GM23248 (cell line): ENCODE measurements at regions not wholly inside any gene's neighbourhood (a gene's known extent, or its start where the extent isn't known, plus 50 kb on each side); places are given as distances from the start of the nearest gene placed in this dataset.

Source experiments
- DNase-seq: peaks from one replicate; pipeline ENCODE4 v3.0.0-alpha.2; 2015
- H2AFZ ChIP-seq: fragments of 200-600 bp; sonication (generic); 2 replicates; pipeline ENCODE4 v1.6.1; 2016; ENCODE audit warnings: antibody characterized with exemption
- H3F3A ChIP-seq: fragments of 200-600 bp; sonication (generic); 2 replicates; pipeline ENCODE4 v1.6.1; 2016; ENCODE audit warnings: mild to moderate bottlenecking, antibody characterized with exemption, mixed run types; ENCODE audit not compliant: insufficient read depth
- H3K27ac ChIP-seq: fragments of 200-600 bp; sonication (generic); 2 replicates; pipeline ENCODE4 v1.5.1; 2016; ENCODE audit warnings: mild to moderate bottlenecking
- H3K27me3 ChIP-seq: fragments of 200-600 bp; sonication (generic); replicated peaks from 2 replicates; pipeline ENCODE4 v1.6.1; 2016; ENCODE audit warnings: mild to moderate bottlenecking; ENCODE audit not compliant: insufficient read depth
- H3K36me3 ChIP-seq: fragments of 200-600 bp; sonication (generic); 2 replicates; pipeline ENCODE4 v1.6.1; 2016; ENCODE audit warnings: low read depth, mild to moderate bottlenecking
- H3K4me1 ChIP-seq: fragments of 200-600 bp; sonication (generic); 2 replicates; pipeline ENCODE4 v1.6.1; 2016; ENCODE audit warnings: mild to moderate bottlenecking; ENCODE audit not compliant: insufficient read depth
- H3K4me2 ChIP-seq: fragments of 200-600 bp; sonication (generic); one replicate; pipeline ENCODE4 v1.6.1; 2016; ENCODE audit warnings: mild to moderate bottlenecking; ENCODE audit not compliant: unreplicated experiment
- H3K4me3 ChIP-seq: fragments of 200-600 bp; sonication (generic); 2 replicates; pipeline ENCODE4 v1.5.1; 2016; ENCODE audit warnings: mild to moderate bottlenecking
- H3K79me2 ChIP-seq: fragments of 200-600 bp; sonication (generic); 2 replicates; pipeline ENCODE4 v1.6.1; 2016; ENCODE audit warnings: mild to moderate bottlenecking; ENCODE audit not compliant: insufficient read depth
- H3K9ac ChIP-seq: fragments of 200-600 bp; sonication (generic); 2 replicates; pipeline ENCODE4 v1.6.1; 2016; ENCODE audit warnings: mild to moderate bottlenecking
- H3K9me2 ChIP-seq: fragments of 200-600 bp; sonication (generic); 2 replicates; pipeline ENCODE4 v1.6.1; 2016; ENCODE audit warnings: mixed run types, mild to moderate bottlenecking, moderate library complexity; ENCODE audit not compliant: insufficient read depth
- H3K9me3 ChIP-seq: fragments of 200-600 bp; sonication (generic); one replicate; pipeline ENCODE4 v1.6.1; 2017; ENCODE audit warnings: low read depth
- H4K20me1 ChIP-seq: fragments of 200-600 bp; sonication (generic); 2 replicates; pipeline ENCODE4 v1.6.0; 2016; ENCODE audit not compliant: insufficient read depth
- EZH2 ChIP-seq: fragments of 200-600 bp; sonication (generic); IDR thresholded peaks from 2 replicates; pipeline ENCODE4 v1.6.1; 2018; ENCODE audit warnings: antibody characterized with exemption, mild to moderate bottlenecking; ENCODE audit not compliant: insufficient read depth, poor library complexity, severe bottlenecking
- EZH2phosphoT487 ChIP-seq: fragments of 200-600 bp; sonication (generic); IDR thresholded peaks from 2 replicates; pipeline ENCODE4 v1.6.1; 2018; ENCODE audit warnings: antibody characterized with exemption, moderate library complexity, mild to moderate bottlenecking, low read depth; ENCODE audit not compliant: insufficient read depth
- WGBS, 2 experiments: methylation state at CpG; one replicate each; pipeline ENCODE4 v1.1.6; 2015 to 2017; ENCODE audit warnings: low lambda C conversion rate in 2 of 2, low coverage in 1 of 2; ENCODE audit errors: missing lambda C conversion rate in 2 of 2; 5-methylcytosine and 5-hydroxymethylcytosine counted together
- in situ Hi-C: fragments of 300-500 bp; cut with MboI; formaldehyde crosslinking; loops from 2 replicates; pipeline ENCODE4 v1.15.0; 2020

GRCh38 chr10:36676321-36676720 is 449.1 kb upstream of the ANKRD30A start:
- H3K4me2 ChIP-seq: peak overlapping the region; percentile 29
- H3K27ac ChIP-seq: peak overlapping the region; percentile 41
- peaks cover 39% of the 10 kb centered on the region for H3F3A ChIP-seq
- H3K4me1 ChIP-seq: peaks cover 40% of the 10 kb centered on the region
- H3K36me3 ChIP-seq: no peaks in the 10 kb centered on the region
- H4K20me1 ChIP-seq: no peaks in the 10 kb centered on the region
- no peak overlapping the region for H3K4me3 ChIP-seq
- no peaks in the 10 kb centered on the region for H3K9me2 ChIP-seq
- no peaks in the 10 kb centered on the region for H3K27me3 ChIP-seq
- no peaks in the 10 kb centered on the region for H3K79me2 ChIP-seq
- H2AFZ ChIP-seq: no peak overlapping the region
- DNase-seq: peak; percentile 30
- H3K9ac ChIP-seq: no peak overlapping the region
- TF ChIP-seq EZH2phosphoT487 (no peak), EZH2 (no peak)
- no peaks in the 10 kb centered on the region for H3K9me3 ChIP-seq
- WGBS, 2 experiments: 36 to 61% methylated on average over 1 of the region's 1 CpG
- in situ Hi-C loops: no loop called here

GRCh38 chr10:36675458-36675880 is 449.9 kb upstream of the ANKRD30A start:
- Histone ChIP-seq H4K20me1 (no peaks in the 10 kb centered on the region), H3F3A (peaks cover 46% of the 10 kb centered on the region), H3K4me2 (peak overlapping the region; percentile 29), H3K79me2 (no peaks in the 10 kb centered on the region), H3K9me2 (no peaks in the 10 kb centered on the region), H3K4me3 (no peak overlapping the region), H3K36me3 (no peaks in the 10 kb centered on the region), H3K9me3 (no peaks in the 10 kb centered on the region), H3K27ac (peak overlapping the region; percentile 41), H2AFZ (no peak overlapping the region), H3K27me3 (no peaks in the 10 kb centered on the region), H3K4me1 (peaks cover 49% of the 10 kb centered on the region), H3K9ac (no peak overlapping the region)
- DNase-seq: peak; percentile 91
- 0 to 1% methylated on average over 4 of the region's 4 CpGs for WGBS, 2 experiments
- in situ Hi-C loops: no loop called here
- no peak for TF ChIP-seq EZH2

DNA sequence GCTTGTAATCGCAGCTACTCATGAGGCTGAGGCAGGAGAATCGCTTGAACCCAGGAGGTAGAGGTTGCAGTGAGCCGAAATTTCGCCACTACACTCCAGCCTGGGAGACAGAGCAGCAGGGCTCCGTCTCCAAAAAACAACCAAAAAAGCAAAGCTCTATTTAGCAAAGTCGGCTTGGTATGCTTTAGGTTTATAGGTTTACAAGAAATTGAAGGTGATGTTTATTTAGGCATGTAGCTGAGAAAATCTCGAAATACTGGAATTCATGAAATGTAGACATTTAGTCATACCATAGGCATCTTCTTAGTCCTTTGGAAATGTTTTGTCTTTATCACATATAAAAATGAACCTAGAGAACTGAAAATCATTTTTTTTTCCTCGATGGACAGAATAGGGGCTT is 453.8 kb upstream of the ANKRD30A start:
- no peaks in the 10 kb centered on the region for H3K79me2 ChIP-seq
- peaks cover 46% of the 10 kb centered on the region for H3K4me1 ChIP-seq
- in situ Hi-C loops: no loop called here
- no peak overlapping the region for H2AFZ ChIP-seq
- no peaks in the 10 kb centered on the region for H3K27me3 ChIP-seq
- H3K4me2 ChIP-seq: peak overlapping the region; percentile 6
- H3F3A ChIP-seq: peaks cover 35% of the 10 kb centered on the region
- WGBS, 2 experiments: 70 to 74% methylated on average over 8 of the region's 8 CpGs
- H3K36me3 ChIP-seq: no peaks in the 10 kb centered on the region
- peak; percentile 66 for DNase-seq
- peak overlapping the region; percentile 26 for H3K27ac ChIP-seq
- H3K4me3 ChIP-seq: no peak overlapping the region
- H4K20me1 ChIP-seq: no peaks in the 10 kb centered on the region
- TF ChIP-seq EZH2phosphoT487: no peak
- TF ChIP-seq EZH2: no peak
- no peaks in the 10 kb centered on the region for H3K9me2 ChIP-seq
- no peaks in the 10 kb centered on the region for H3K9me3 ChIP-seq
- H3K9ac ChIP-seq: no peak overlapping the region

GRCh38 chr10:36670621-36671402 is 454.6 kb upstream of the ANKRD30A start:
- Histone ChIP-seq H3K9me2 (no peaks in the 10 kb centered on the region), H3F3A (peaks cover 27% of the 10 kb centered on the region; the same call in 1 of the 2 replicates), H3K4me2 (peak overlapping the region; percentile 6), H3K9me3 (no peaks in the 10 kb centered on the region), H3K4me3 (no peak overlapping the region), H2AFZ (0 out of 2 replicates have a peak overlapping the region, but pooled peaks have one; percentile 50), H3K27me3 (no peaks in the 10 kb centered on the region), H3K27ac (peak overlapping the region; percentile 26), H3K79me2 (no peaks in the 10 kb centered on the region), H3K36me3 (no peaks in the 10 kb centered on the region), H3K9ac (no peak overlapping the region), H4K20me1 (no peaks in the 10 kb centered on the region), H3K4me1 (peaks cover 38% of the 10 kb centered on the region)
- TF ChIP-seq EZH2 (no peak), EZH2phosphoT487 (no peak)
- in situ Hi-C loops: no loop called here
- WGBS, 2 experiments: 35% methylated on average over 4 of the region's 4 CpGs
- peak; percentile 40 for DNase-seq
